GM12878 (cell line): ENCODE measurements at regions not wholly inside any gene's neighbourhood (a gene's known extent, or its start where the extent isn't known, plus 50 kb on each side); places are given as distances from the start of the nearest gene placed in this dataset.

Experiments
- ATAC-seq: fragments of 200-7000 bp; cut with Tn5 transposase; 3 replicates; pipeline ENCODE4 v1.9.1; 2020; ENCODE audit warnings: mild to moderate bottlenecking, moderate library complexity
- BruUV-seq: library from RNA; stranded (reverse); fragments of 400-500 nt; replicated peaks from 2 replicates; lab custom pipeline; 2021; lab: Mats Ljungman, UMichigan
- CTCF ChIA-PET: fragments of 300-600 bp; sonication (Branson Sonifier 250); formaldehyde crosslinking; extraction: SDS; loops from one replicate; lab custom pipeline; 2021; ENCODE audit warnings: inconsistent platforms; lab: Yijun Ruan, JAX
- POLR2A ChIA-PET: fragments of 350-600 bp; formaldehyde crosslinking; extraction: SDS; loops from one replicate; lab custom pipeline; 2021; ENCODE audit warnings: inconsistent platforms; lab: Charles Lee
- RAD21 ChIA-PET: fragments of 300-600 bp; sonication (Branson Sonifier 250); formaldehyde crosslinking; loops from one replicate; lab custom pipeline; 2023; ENCODE audit warnings: antibody characterized with exemption; ENCODE audit not compliant: unreplicated experiment; lab: Charles Lee
- SMC1A ChIA-PET: fragments of 300-600 bp; sonication (Branson Sonifier 250); formaldehyde crosslinking; loops from one replicate; lab custom pipeline; 2023; ENCODE audit not compliant: unreplicated experiment, uncharacterized antibody; lab: Charles Lee
- DNase-seq: peaks from one replicate; pipeline ENCODE4 v3.0.0-alpha.2; 2011; ENCODE audit warnings: low read depth, low spot score
- FAIRE-seq: peaks from 3 replicates; lab custom pipeline; 2011; peaks lifted over from hg19 to GRCh38; lab: Jason Lieb, UNC
- H2AFZ ChIP-seq: 2 replicates; pipeline ENCODE4 v1.6.0; 2011; ENCODE audit warnings: low read depth, low read length, control low read depth; ENCODE audit not compliant: control insufficient read depth
- H3K27ac ChIP-seq: 2 replicates; pipeline ENCODE4 v1.5.1; 2011; ENCODE audit warnings: control low read depth; ENCODE audit not compliant: control insufficient read depth, insufficient read depth
- H3K27me3 ChIP-seq, 2 experiments: replicated peaks in 1 of 2; 2 replicates each; pipeline versions ENCODE4 v1.6.0 to v1.6.1; 2011; ENCODE audit warnings: low read length in 1 of 2; ENCODE audit not compliant: control insufficient read depth in 2 of 2, insufficient read depth in 2 of 2
- H3K36me3 ChIP-seq, 2 experiments: 2 replicates each; pipeline ENCODE4 v1.5.1; 2011; ENCODE audit warnings: low read length in 1 of 2; ENCODE audit not compliant: control insufficient read depth in 2 of 2, insufficient read depth in 2 of 2
- H3K4me1 ChIP-seq: 2 replicates; pipeline ENCODE4 v1.6.1; 2011; ENCODE audit warnings: mild to moderate bottlenecking, low read length, moderate library complexity, mixed read lengths; ENCODE audit not compliant: control insufficient read depth, insufficient read depth
- H3K4me2 ChIP-seq: 2 replicates; pipeline ENCODE4 v1.6.0; 2011; ENCODE audit warnings: control low read depth; ENCODE audit not compliant: control insufficient read depth, insufficient read depth
- H3K4me3 ChIP-seq: fragments of 200-600 bp; sonication (generic); 2 replicates; pipeline ENCODE4 v1.5.1; 2016
- H3K79me2 ChIP-seq: 2 replicates; pipeline ENCODE4 v1.6.0; 2011; ENCODE audit warnings: low read length; ENCODE audit not compliant: control insufficient read depth, insufficient read depth
- H3K9ac ChIP-seq: 2 replicates; pipeline ENCODE4 v1.8.0; 2011; ENCODE audit warnings: low read length, control low read depth, mixed read lengths; ENCODE audit not compliant: control insufficient read depth, insufficient read depth
- H3K9me3 ChIP-seq: replicated peaks from 3 replicates; pipeline ENCODE4 v1.5.1; 2011; ENCODE audit warnings: mild to moderate bottlenecking, low read length; ENCODE audit not compliant: control insufficient read depth, insufficient read depth
- H4K20me1 ChIP-seq: 2 replicates; pipeline ENCODE4 v1.6.0; 2011; ENCODE audit not compliant: control insufficient read depth, insufficient read depth
- ATF3 ChIP-seq: IDR thresholded peaks from 2 replicates; pipeline ENCODE4 v1.6.1; 2011; ENCODE audit warnings: low read depth, mild to moderate bottlenecking, low read length, moderate library complexity, borderline replicate concordance; ENCODE audit errors: extremely low read depth
- BCL3 ChIP-seq: IDR thresholded peaks from 2 replicates; pipeline ENCODE4 v1.6.1; 2011; ENCODE audit warnings: borderline replicate concordance, low read depth, mild to moderate bottlenecking, moderate library complexity, low read length; ENCODE audit not compliant: insufficient read depth, poor library complexity, severe bottlenecking
- CHD4 ChIP-seq: fragments of 200-600 bp; sonication (generic); IDR thresholded peaks from 2 replicates; pipeline ENCODE4 v1.6.1; 2016; ENCODE audit warnings: mild to moderate bottlenecking
- ETV6 ChIP-seq, 2 experiments: fragments of 450-650 bp in 1 of 2; IDR thresholded peaks in 1 of 2; conservative IDR thresholded peaks in 1 of 2; 2 replicates each; pipeline ENCODE4 v1.6.1; 2014; ENCODE audit warnings: antibody characterized with exemption in 1 of 2, borderline replicate concordance in 1 of 2, low read depth in 1 of 2, mild to moderate bottlenecking in 1 of 2, moderate library complexity in 1 of 2
- JUND ChIP-seq: IDR thresholded peaks from 2 replicates; pipeline ENCODE4 v1.6.1; 2012; ENCODE audit warnings: low read depth, mild to moderate bottlenecking, low read length, improper control_type of control experiment, moderate library complexity
- KDM1A ChIP-seq: fragments of 200-600 bp; sonication (generic); IDR thresholded peaks from 2 replicates; pipeline ENCODE4 v1.6.1; 2016; ENCODE audit warnings: borderline replicate concordance
- MEF2A ChIP-seq: IDR thresholded peaks from 2 replicates; pipeline ENCODE4 v1.6.1; 2011; ENCODE audit warnings: low read depth, mild to moderate bottlenecking, low read length, moderate library complexity; ENCODE audit not compliant: insufficient read depth
- MYC ChIP-seq: IDR thresholded peaks from 2 replicates; pipeline ENCODE4 v1.6.1; 2011; ENCODE audit warnings: mild to moderate bottlenecking, low read length, moderate library complexity, inconsistent platforms; ENCODE audit not compliant: insufficient read depth, insufficient replicate concordance, insufficient read length, severe bottlenecking
- NRF1 ChIP-seq: conservative IDR thresholded peaks from 2 replicates; pipeline ENCODE4 v1.6.1; 2011; ENCODE audit warnings: mild to moderate bottlenecking, low read depth, low read length, improper control_type of control experiment
- RELB ChIP-seq: fragments of 450-650 bp; IDR thresholded peaks from 2 replicates; pipeline ENCODE4 v1.6.1; 2017; ENCODE audit warnings: low read depth, mild to moderate bottlenecking, moderate library complexity
- SMAD1 ChIP-seq: fragments of 450-650 bp; IDR thresholded peaks from 2 replicates; pipeline ENCODE4 v1.6.1; 2018; ENCODE audit warnings: mild to moderate bottlenecking, low read depth; ENCODE audit not compliant: partially characterized antibody
- ZNF592 ChIP-seq: fragments of 450-650 bp; IDR thresholded peaks from 2 replicates; pipeline ENCODE4 v1.6.1; 2017; ENCODE audit warnings: mild to moderate bottlenecking, moderate library complexity
- WGBS: methylation state at CpG from one replicate; pipeline ENCODE4 v1.1.6; 2016; ENCODE audit warnings: low lambda C conversion rate; ENCODE audit not compliant: insufficient replicate concordance, insufficient coverage; ENCODE audit errors: missing lambda C conversion rate; 5-methylcytosine and 5-hydroxymethylcytosine counted together
- in situ Hi-C: fragments of 300-500 bp; cut with MboI; formaldehyde crosslinking; loops from 9 replicates; pipeline ENCODE4 v1.14.3; 2018; ENCODE audit warnings: mixed read lengths
- intact Hi-C: fragments of 100-400 bp; cut with micrococcal nuclease; formaldehyde crosslinking; loops from one replicate; pipeline ENCODE4 v1.14.2; 2022; ENCODE audit not compliant: unreplicated experiment

GRCh38 chr12:30829876-30830275 lies 75.1 kb upstream of the CAPRIN2 start (continued):
- TF ChIP-seq RELB (no peak), ETV6 (conservative IDR thresholded peaks at IDR 0.05 in 1 of 2, IDR thresholded peaks at IDR 0.05 in 1 of 2; ENCODE audit: borderline replicate concordance in 1 of 2, low read depth in 1 of 2) (no peak)

- no peak for DNase-seq
- no peaks in the 10 kb centered on the region for H3K79me2 ChIP-seq
- intact Hi-C loops (no loop called here), in situ Hi-C loops (no loop called here)
- ChIA-PET SMC1A (interaction anchor here (0.5 kb wide), 1 partner anchor 1145 kb away, joined by 3 read pairs; no protein-coding TSS in a partner anchor), RAD21 (no interaction called here), CTCF (no interaction called here), POLR2A (no interaction called here)
- H3K4me3 ChIP-seq = no peak overlapping the region
- no peak overlapping the region for H3K4me2 ChIP-seq
- H3K27me3 ChIP-seq = peaks cover 0 to 4% of the 10 kb centered on the region in 2 experiments; a peak in 3 of 4 replicates
- H2AFZ ChIP-seq = no peak overlapping the region
- FAIRE-seq = no peak
- H3K27ac ChIP-seq = no peak overlapping the region
- H3K36me3 ChIP-seq = no peaks in the 10 kb centered on the region
- no peak for ATAC-seq
- no peaks in the 10 kb centered on the region; the same call in 1 of the 2 replicates for H4K20me1 ChIP-seq
- WGBS = 32% methylated on average over 4 of the region's 4 CpGs
- no peak overlapping the region for H3K9ac ChIP-seq
- H3K4me1 ChIP-seq = no peaks in the 10 kb centered on the region
- no TSS peak for BruUV-seq
- no peaks in the 10 kb centered on the region for H3K9me3 ChIP-seq
- TF ChIP-seq ATF3 = no peak
- TF ChIP-seq KDM1A = no peak
- TF ChIP-seq ZNF592 = no peak
- TF ChIP-seq MEF2A = no peak
- TF ChIP-seq RELB = no peak
- no peak for TF ChIP-seq CHD4
- no peak for TF ChIP-seq SMAD1
- no peak for TF ChIP-seq NRF1
- TF ChIP-seq BCL3 = no peak
- no peak for TF ChIP-seq JUND
- no peak for TF ChIP-seq MYC
Observed at GRCh38 chr12:30828686-30829085, 73.9 kb upstream of the CAPRIN2 start.
